ENCODE measurements at regions not wholly inside any gene's neighbourhood (a gene's known extent, or its start where the extent isn't known, plus 50 kb on each side); places are given as distances from the start of the nearest gene placed in this dataset.

DNA sequence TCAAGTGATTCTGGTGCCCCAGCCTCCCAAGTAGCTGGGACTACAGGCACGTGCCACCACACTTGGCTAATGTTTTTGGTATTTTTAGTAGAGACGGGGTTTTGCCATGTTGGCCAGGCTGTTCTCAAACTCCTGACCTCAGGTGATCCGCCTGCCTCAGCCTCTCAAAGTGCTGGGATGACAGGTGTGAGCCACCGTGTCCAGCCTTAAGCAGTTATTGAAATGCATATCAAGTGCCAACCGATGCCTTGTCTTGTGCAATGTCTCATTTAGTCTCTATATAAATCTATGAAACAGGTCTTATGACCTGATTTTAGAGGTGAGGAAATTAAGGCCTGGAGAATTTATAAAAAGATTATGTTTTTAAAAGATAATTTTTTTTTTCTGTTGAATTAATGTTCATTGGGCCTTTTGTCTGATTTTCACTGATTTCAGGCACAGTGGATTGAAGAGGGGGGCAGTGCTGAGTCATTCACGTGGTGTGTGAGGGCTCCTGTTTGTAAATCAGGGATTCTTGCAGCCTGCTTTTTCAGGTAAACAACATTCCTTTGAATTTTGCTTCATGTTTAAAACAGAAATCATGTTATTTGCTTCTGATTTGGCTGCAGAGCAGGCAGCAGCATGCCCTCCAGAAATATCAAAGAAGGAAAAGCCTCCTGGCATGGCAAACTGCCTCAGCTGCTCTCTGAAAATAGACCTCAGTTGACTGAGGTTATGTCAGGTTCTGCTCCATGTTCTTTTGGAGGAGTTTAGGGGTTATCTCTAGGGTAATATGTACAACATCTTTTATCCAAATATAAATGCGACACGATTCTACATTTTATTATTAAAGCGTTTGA, 407.0 kb upstream of the RGMA start:
- H3K9me3 ChIP-seq (ENCODE audit: control insufficient read depth, insufficient read depth, low read length) = peaks cover 20% of the 10 kb centered on the region
- POLR2A ChIA-PET = no interaction called here
- DNase-seq (ENCODE audit: low read depth, low spot score) = no peak
- no peak for TF ChIP-seq CTCF (IDR thresholded peaks at IDR 0.05; ENCODE audit: low read depth, low read length)
- no peaks in the 10 kb centered on the region for H3K27me3 ChIP-seq (ENCODE audit: control insufficient read depth, insufficient read depth, low read length)
- CTCF ChIA-PET = no interaction called here
- H3K4me3 ChIP-seq (ENCODE audit: low read depth, low read length) = no peak overlapping the region
- H3K27ac ChIP-seq (ENCODE audit: low read depth, low read length) = no peak overlapping the region

GRCh38 chr15:93493172-93493571, 404.2 kb upstream of the RGMA start:
- no peak for DNase-seq (ENCODE audit: low read depth, low spot score)
- TF ChIP-seq CTCF (IDR thresholded peaks at IDR 0.05; ENCODE audit: low read depth, low read length) = no peak
- Histone ChIP-seq H3K9me3 (ENCODE audit: control insufficient read depth, insufficient read depth, low read length) (peaks cover 15% of the 10 kb centered on the region), H3K27ac (ENCODE audit: low read depth, low read length) (no peak overlapping the region), H3K27me3 (ENCODE audit: control insufficient read depth, insufficient read depth, low read length) (no peaks in the 10 kb centered on the region), H3K4me3 (ENCODE audit: low read depth, low read length) (no peak overlapping the region)
- POLR2A ChIA-PET = no interaction called here
- CTCF ChIA-PET = no interaction called here

DNA sequence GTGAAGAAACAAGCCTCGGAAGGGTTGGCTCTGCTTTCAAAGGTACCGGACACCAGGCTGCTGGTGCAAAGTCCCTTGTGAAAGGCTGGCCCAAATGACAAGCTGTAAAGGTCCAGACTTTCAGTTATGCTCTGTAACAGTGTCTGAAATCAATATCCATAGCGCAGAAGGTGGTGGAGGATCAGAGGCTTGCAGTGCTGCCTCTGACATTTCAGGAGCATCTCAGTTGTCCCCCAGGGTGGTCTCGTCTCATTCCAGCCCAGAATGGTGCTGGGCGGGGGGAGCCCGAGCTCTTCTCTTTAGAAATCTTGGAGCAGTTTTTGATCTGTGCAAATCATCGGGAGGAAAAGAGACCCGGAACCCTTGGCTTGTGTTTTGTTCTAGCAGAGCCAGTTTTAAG, 402.3 kb upstream of the RGMA start:
- POLR2A ChIA-PET = no interaction called here
- CTCF ChIA-PET = no interaction called here
- H3K27ac ChIP-seq (ENCODE audit: low read depth, low read length) = no peak overlapping the region
- no peak overlapping the region for H3K4me3 ChIP-seq (ENCODE audit: low read depth, low read length)
- H3K9me3 ChIP-seq (ENCODE audit: control insufficient read depth, insufficient read depth, low read length) = peaks cover 22% of the 10 kb centered on the region
- H3K27me3 ChIP-seq (ENCODE audit: control insufficient read depth, insufficient read depth, low read length) = no peaks in the 10 kb centered on the region
- no peak for DNase-seq (ENCODE audit: low read depth, low spot score)
- no peak for TF ChIP-seq CTCF (IDR thresholded peaks at IDR 0.05; ENCODE audit: low read depth, low read length)

DNA sequence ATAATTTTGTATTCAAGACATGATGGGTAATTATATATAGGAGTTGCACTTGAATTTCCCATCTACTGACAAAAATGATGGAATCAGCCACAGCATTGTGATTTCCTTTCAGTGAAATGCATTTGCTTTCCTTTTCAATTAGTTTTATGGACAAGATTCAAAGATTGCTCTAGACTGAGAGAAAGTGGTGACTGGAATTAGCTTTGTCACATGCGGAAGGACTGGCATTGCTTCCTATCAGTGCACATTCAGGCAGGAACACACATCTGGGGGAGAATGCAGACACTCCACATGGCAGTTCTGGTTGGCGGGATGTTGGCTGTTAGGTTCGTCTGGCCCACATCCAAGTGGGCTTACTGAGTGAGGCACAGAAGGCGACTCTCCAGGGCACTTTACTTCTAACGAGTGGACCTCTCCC, 399.3 kb upstream of the RGMA start:
- no peak overlapping the region for H3K27ac ChIP-seq (ENCODE audit: low read depth, low read length)
- no peak for TF ChIP-seq CTCF (IDR thresholded peaks at IDR 0.05; ENCODE audit: low read depth, low read length)
- CTCF ChIA-PET = no interaction called here
- H3K27me3 ChIP-seq (ENCODE audit: control insufficient read depth, insufficient read depth, low read length) = no peaks in the 10 kb centered on the region
- no peak overlapping the region for H3K4me3 ChIP-seq (ENCODE audit: low read depth, low read length)
- POLR2A ChIA-PET = no interaction called here
- peaks cover 30% of the 10 kb centered on the region for H3K9me3 ChIP-seq (ENCODE audit: control insufficient read depth, insufficient read depth, low read length)
- no peak for DNase-seq (ENCODE audit: low read depth, low spot score)

GRCh38 chr15:93486407-93487117, 397.6 kb upstream of the RGMA start:
- ChIA-PET POLR2A (no interaction called here), CTCF (no interaction called here)
- Histone ChIP-seq H3K4me3 (ENCODE audit: low read depth, low read length) (no peak overlapping the region), H3K9me3 (ENCODE audit: control insufficient read depth, insufficient read depth, low read length) (peaks cover 28% of the 10 kb centered on the region), H3K27me3 (ENCODE audit: control insufficient read depth, insufficient read depth, low read length) (no peaks in the 10 kb centered on the region), H3K27ac (ENCODE audit: low read depth, low read length) (no peak overlapping the region)
- no peak for TF ChIP-seq CTCF (IDR thresholded peaks at IDR 0.05; ENCODE audit: low read depth, low read length)
- DNase-seq (ENCODE audit: low read depth, low spot score) = no peak

Data from AG04450 (cell line).